Astrocyte (in vitro differentiated cells and primary cell): ENCODE measurements at regions not wholly inside any gene's neighbourhood (a gene's known extent, or its start where the extent isn't known, plus 50 kb on each side); places are given as distances from the start of the nearest gene placed in this dataset.

Source experiments
- DNase-seq: peaks from one replicate; pipeline ENCODE4 v3.0.0-alpha.2; 2010; ENCODE audit warnings: low read depth
- FAIRE-seq: peaks from 2 replicates; lab custom pipeline; 2011; peaks lifted over from hg19 to GRCh38; lab: Jason Lieb, UNC
- H2AFZ ChIP-seq: 2 replicates; pipeline ENCODE4 v1.6.0; 2012; ENCODE audit warnings: low read depth, low read length, inconsistent platforms
- H3K27ac ChIP-seq: 2 replicates; pipeline ENCODE4 v1.5.1; 2011; ENCODE audit warnings: low read depth, low read length, inconsistent platforms
- H3K27me3 ChIP-seq: 2 replicates; pipeline ENCODE4 v1.6.0; 2011; ENCODE audit warnings: low read length, inconsistent platforms; ENCODE audit not compliant: insufficient read depth
- H3K36me3 ChIP-seq: 2 replicates; pipeline ENCODE4 v1.5.1; 2011; ENCODE audit warnings: low read length, inconsistent platforms; ENCODE audit not compliant: insufficient read depth
- H3K4me1 ChIP-seq: 2 replicates; pipeline ENCODE4 v1.5.1; 2011; ENCODE audit warnings: low read length, inconsistent platforms; ENCODE audit not compliant: insufficient read depth
- H3K4me2 ChIP-seq: 2 replicates; pipeline ENCODE4 v1.6.0; 2012; ENCODE audit warnings: low read length, inconsistent platforms
- H3K4me3 ChIP-seq: 2 replicates; pipeline ENCODE4 v1.5.1; 2011; ENCODE audit warnings: low read depth, mild to moderate bottlenecking, low read length, inconsistent platforms; ENCODE audit not compliant: insufficient read depth
- H3K79me2 ChIP-seq: 2 replicates; pipeline ENCODE4 v1.6.0; 2012; ENCODE audit warnings: mild to moderate bottlenecking, low read length, inconsistent platforms; ENCODE audit not compliant: insufficient read depth
- H3K9ac ChIP-seq: 2 replicates; pipeline ENCODE4 v1.6.0; 2012; ENCODE audit warnings: mild to moderate bottlenecking, low read length, inconsistent platforms
- H3K9me3 ChIP-seq: 2 replicates; pipeline ENCODE4 v1.5.1; 2012; ENCODE audit warnings: low read depth, mild to moderate bottlenecking, low read length, inconsistent platforms; ENCODE audit not compliant: insufficient read depth
- H4K20me1 ChIP-seq: 2 replicates; pipeline ENCODE4 v1.6.0; 2012; ENCODE audit warnings: low read length, inconsistent platforms; ENCODE audit not compliant: insufficient read depth
- H3K27ac Mint-ChIP-seq: one replicate; pipeline ENCODE4 v1.8.0; 2021; ENCODE audit warnings: mild to moderate bottlenecking, mixed read lengths; ENCODE audit not compliant: unreplicated experiment
- H3K27me3 Mint-ChIP-seq: one replicate; pipeline ENCODE4 v1.8.0; 2021; ENCODE audit warnings: low read depth, mixed read lengths; ENCODE audit not compliant: unreplicated experiment
- H3K36me3 Mint-ChIP-seq: one replicate; pipeline ENCODE4 v1.8.0; 2021; ENCODE audit warnings: low read depth, mixed read lengths; ENCODE audit not compliant: unreplicated experiment
- H3K4me1 Mint-ChIP-seq: one replicate; pipeline ENCODE4 v1.8.0; 2021; ENCODE audit warnings: low read depth, mixed read lengths; ENCODE audit not compliant: unreplicated experiment
- H3K4me3 Mint-ChIP-seq: one replicate; pipeline ENCODE4 v1.8.0; 2021; ENCODE audit warnings: mild to moderate bottlenecking, moderate library complexity, mixed read lengths; ENCODE audit not compliant: unreplicated experiment
- H3K9me3 Mint-ChIP-seq: one replicate; pipeline ENCODE4 v1.8.0; 2021; ENCODE audit warnings: mild to moderate bottlenecking, mixed read lengths; ENCODE audit not compliant: unreplicated experiment
- EZH2 ChIP-seq: IDR thresholded peaks from 2 replicates; pipeline ENCODE4 v1.6.1; 2012; ENCODE audit warnings: mild to moderate bottlenecking, low read length, inconsistent platforms; ENCODE audit not compliant: insufficient read depth
- TF ChIP-seq, protein P1 (sequence below): IDR thresholded peaks from 2 replicates; pipeline ENCODE4 v1.5.1; 2011; ENCODE audit warnings: low read depth, mild to moderate bottlenecking, inconsistent platforms, low read length, moderate library complexity; ENCODE audit not compliant: insufficient read depth

DNA sequence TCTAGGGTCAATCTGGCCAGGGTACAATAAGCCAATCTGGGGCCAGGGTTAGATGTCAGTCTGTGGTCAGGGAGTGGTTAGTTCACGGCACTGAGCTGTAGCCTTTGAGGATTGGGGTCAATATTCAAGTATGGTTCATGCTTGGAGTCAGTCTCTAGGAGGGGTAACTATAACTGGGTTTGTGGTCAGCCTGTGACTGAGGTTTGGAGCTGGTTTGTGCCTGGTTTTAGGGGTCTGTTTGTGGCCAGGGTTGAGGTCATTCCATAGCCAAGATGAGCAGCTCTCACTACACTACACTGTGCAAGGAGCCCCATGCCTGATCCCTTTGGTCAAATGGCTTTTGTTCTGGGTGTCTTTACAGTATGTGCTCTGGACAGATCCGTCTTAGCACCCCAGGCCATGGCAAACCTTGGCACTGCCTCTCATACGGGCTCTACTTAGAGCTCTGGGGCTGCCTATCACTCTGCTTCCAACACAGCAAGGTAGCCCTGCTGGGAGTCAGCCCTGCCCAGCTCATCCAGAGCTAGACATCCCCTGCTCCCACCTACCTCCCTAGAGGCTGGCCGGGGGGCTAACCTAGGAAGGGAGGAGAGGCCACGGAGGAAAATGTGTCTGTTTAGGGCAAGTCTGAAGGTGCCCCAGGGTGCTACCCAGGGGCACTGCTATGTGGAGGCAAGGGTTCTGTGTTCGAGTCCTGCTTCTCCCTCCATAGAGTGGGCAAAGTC is 63.3 kb upstream of the CORO2B start:
- Histone ChIP-seq H4K20me1 (no peaks in the 10 kb centered on the region), H3K4me3 (no peak overlapping the region), H3K36me3 (no peaks in the 10 kb centered on the region), H3K27ac (no peak overlapping the region), H3K4me1 (peaks cover 28% of the 10 kb centered on the region), H3K27me3 (no peaks in the 10 kb centered on the region), H3K79me2 (no peaks in the 10 kb centered on the region), H2AFZ (no peak overlapping the region), H3K9ac (no peak overlapping the region), H3K4me2 (no peak overlapping the region), H3K9me3 (no peaks in the 10 kb centered on the region)
- H3K4me3 Mint-ChIP-seq: no peak overlapping the region
- DNase-seq: no peak
- peaks cover 9% of the 10 kb centered on the region for H3K9me3 Mint-ChIP-seq
- TF ChIP-seq, protein P1, sequence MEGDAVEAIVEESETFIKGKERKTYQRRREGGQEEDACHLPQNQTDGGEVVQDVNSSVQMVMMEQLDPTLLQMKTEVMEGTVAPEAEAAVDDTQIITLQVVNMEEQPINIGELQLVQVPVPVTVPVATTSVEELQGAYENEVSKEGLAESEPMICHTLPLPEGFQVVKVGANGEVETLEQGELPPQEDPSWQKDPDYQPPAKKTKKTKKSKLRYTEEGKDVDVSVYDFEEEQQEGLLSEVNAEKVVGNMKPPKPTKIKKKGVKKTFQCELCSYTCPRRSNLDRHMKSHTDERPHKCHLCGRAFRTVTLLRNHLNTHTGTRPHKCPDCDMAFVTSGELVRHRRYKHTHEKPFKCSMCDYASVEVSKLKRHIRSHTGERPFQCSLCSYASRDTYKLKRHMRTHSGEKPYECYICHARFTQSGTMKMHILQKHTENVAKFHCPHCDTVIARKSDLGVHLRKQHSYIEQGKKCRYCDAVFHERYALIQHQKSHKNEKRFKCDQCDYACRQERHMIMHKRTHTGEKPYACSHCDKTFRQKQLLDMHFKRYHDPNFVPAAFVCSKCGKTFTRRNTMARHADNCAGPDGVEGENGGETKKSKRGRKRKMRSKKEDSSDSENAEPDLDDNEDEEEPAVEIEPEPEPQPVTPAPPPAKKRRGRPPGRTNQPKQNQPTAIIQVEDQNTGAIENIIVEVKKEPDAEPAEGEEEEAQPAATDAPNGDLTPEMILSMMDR: no peak
- TF ChIP-seq EZH2: no peak
- peaks cover 8% of the 10 kb centered on the region for H3K27me3 Mint-ChIP-seq
- H3K27ac Mint-ChIP-seq: no peak overlapping the region
- peaks cover 2% of the 10 kb centered on the region for H3K36me3 Mint-ChIP-seq
- FAIRE-seq: no peak
- H3K4me1 Mint-ChIP-seq: peaks cover 40% of the 10 kb centered on the region

DNA sequence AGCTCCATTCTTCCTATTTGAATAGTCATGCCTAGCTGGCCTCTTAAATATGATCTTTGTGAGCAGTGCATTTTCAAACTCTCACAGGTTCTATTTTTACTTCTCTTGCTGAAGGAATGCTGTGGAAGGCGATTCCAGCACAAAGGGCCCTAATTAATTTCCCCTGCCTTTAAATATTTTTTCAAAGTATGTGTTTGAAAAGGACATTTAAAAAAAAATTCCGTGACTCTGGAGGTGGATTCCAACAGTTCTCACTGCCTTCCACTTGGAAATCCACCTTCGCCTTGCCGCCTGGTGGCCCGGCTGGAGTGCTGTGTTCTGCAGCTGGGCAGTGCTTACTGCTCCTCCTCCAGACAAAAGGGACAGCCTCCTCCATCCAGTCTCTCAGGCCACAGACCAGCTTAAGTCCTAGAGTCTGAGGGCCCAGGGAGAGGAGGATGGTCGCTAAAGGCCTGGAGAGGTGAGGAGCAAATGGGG is 61.5 kb upstream of the CORO2B start:
- H3K27ac ChIP-seq: peak overlapping the region; percentile 13
- no peak for FAIRE-seq
- no peaks in the 10 kb centered on the region for H3K9me3 ChIP-seq
- H3K36me3 ChIP-seq: no peaks in the 10 kb centered on the region
- H3K27me3 ChIP-seq: no peaks in the 10 kb centered on the region
- H3K36me3 Mint-ChIP-seq: no peaks in the 10 kb centered on the region
- peak; percentile 68 for DNase-seq
- H3K9ac ChIP-seq: peak overlapping the region; percentile 12
- peak overlapping the region; percentile 75 for H3K27ac Mint-ChIP-seq
- no peaks in the 10 kb centered on the region for H3K79me2 ChIP-seq
- H3K9me3 Mint-ChIP-seq: peaks cover 7% of the 10 kb centered on the region
- peak overlapping the region; percentile 44 for H3K4me2 ChIP-seq
- no peaks in the 10 kb centered on the region for H4K20me1 ChIP-seq
- no peak for TF ChIP-seq EZH2
- TF ChIP-seq, protein P1: peak; percentile 4
- no peaks in the 10 kb centered on the region for H3K27me3 Mint-ChIP-seq
- no peak overlapping the region for H3K4me3 Mint-ChIP-seq
- H3K4me3 ChIP-seq: no peak overlapping the region
- peaks cover 25% of the 10 kb centered on the region for H3K4me1 Mint-ChIP-seq
- H3K4me1 ChIP-seq: peaks cover 16% of the 10 kb centered on the region
- peak overlapping the region; percentile 62 for H2AFZ ChIP-seq

DNA sequence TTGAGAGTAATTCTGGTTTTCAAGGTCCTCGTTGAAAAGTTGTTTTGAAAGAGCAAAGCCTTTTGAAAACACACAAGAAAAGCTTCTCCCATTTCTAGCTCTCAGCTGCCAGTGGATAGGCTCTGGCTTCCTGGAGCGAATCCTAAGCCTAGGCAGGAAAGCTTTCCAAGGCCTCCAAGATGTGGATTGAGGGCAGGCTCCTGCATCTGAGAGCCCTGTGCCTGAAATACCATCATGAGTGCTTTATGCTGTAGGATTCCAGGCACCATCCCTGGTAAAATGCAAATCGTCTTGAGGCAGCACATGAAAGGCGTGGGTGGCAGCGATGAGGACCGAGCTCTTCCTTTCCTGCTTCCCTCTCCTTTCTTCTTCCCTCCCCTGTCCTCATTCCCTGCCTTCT is 60.7 kb upstream of the CORO2B start:
- Histone ChIP-seq H3K79me2 (no peaks in the 10 kb centered on the region), H3K4me2 (no peak overlapping the region), H4K20me1 (no peaks in the 10 kb centered on the region), H3K36me3 (no peaks in the 10 kb centered on the region), H3K9me3 (no peaks in the 10 kb centered on the region), H2AFZ (no peak overlapping the region), H3K27ac (peak overlapping the region; percentile 13), H3K4me1 (peaks cover 11% of the 10 kb centered on the region), H3K4me3 (no peak overlapping the region), H3K9ac (no peak overlapping the region), H3K27me3 (no peaks in the 10 kb centered on the region)
- Mint-ChIP-seq H3K9me3 (peaks cover 7% of the 10 kb centered on the region), H3K27ac (peak overlapping the region; percentile 62), H3K4me3 (no peak overlapping the region), H3K36me3 (no peaks in the 10 kb centered on the region), H3K4me1 (peaks cover 21% of the 10 kb centered on the region), H3K27me3 (no peaks in the 10 kb centered on the region)
- DNase-seq (no peak), FAIRE-seq (peak; percentile 32)
- no peak for TF ChIP-seq EZH2
- TF ChIP-seq, protein P1: no peak
